BJ (cell line): ENCODE measurements at regions not wholly inside any gene's neighbourhood (a gene's known extent, or its start where the extent isn't known, plus 50 kb on each side); places are given as distances from the start of the nearest gene placed in this dataset.
"Not testable (repeated sequence)": the region's sequence is repeated elsewhere in the genome, so short reads cannot be mapped to it uniquely, and the experiment has no call there.

ENCODE experiments used
- CTCF ChIA-PET: fragments of 350-600 bp; formaldehyde crosslinking; extraction: SDS; loops from one replicate; lab custom pipeline; 2021; ENCODE audit warnings: antibody characterized with exemption, inconsistent platforms; lab: Yijun Ruan, JAX
- POLR2A ChIA-PET: fragments of 300-600 bp; sonication (Branson Sonifier 250); formaldehyde crosslinking; extraction: SDS; loops from one replicate; lab custom pipeline; 2021; ENCODE audit warnings: antibody characterized with exemption; lab: Charles Lee
- DNase-seq: peaks from one replicate; pipeline ENCODE4 v3.0.0-alpha.2; 2011; ENCODE audit warnings: low read depth
- H3K27me3 ChIP-seq: 2 replicates; pipeline ENCODE4 v1.6.0; 2011; ENCODE audit warnings: low read length; ENCODE audit not compliant: control insufficient read depth, insufficient read depth
- H3K36me3 ChIP-seq: 2 replicates; pipeline ENCODE4 v1.5.1; 2011; ENCODE audit warnings: low read length; ENCODE audit not compliant: control insufficient read depth, insufficient read depth
- H3K4me3 ChIP-seq: 2 replicates; pipeline ENCODE4 v1.5.1; 2011; ENCODE audit warnings: low read depth, mild to moderate bottlenecking, control low read depth, low read length
- TF ChIP-seq, protein P1 (sequence below): IDR thresholded peaks from 2 replicates; pipeline ENCODE4 v1.5.1; 2011; ENCODE audit warnings: low read depth, mild to moderate bottlenecking, control low read depth, inconsistent platforms, low read length, moderate library complexity; ENCODE audit not compliant: insufficient read depth

DNA sequence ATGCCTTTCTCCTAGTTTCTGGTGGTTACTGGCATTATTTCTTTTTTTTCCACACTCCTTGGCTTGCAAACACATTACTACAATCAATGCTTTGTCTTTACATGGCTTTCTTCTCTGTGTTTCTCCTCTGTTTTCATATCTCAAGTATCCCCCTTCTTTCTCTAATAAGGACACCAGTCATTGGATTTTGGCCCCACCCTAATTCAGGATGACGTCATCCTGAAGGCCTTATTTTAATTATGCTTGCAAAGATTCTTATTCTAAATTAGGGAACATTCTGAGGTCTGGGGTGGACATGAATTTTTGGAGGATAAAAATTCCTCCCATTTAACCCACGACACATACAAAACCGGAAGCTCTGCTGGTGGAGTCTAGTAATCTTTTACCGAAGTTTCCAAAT, 1556.6 kb downstream of the DPP10 start:
- Histone ChIP-seq H3K27me3 (no peaks in the 10 kb centered on the region), H3K4me3 (no peak overlapping the region), H3K36me3 (no peaks in the 10 kb centered on the region)
- no peak for DNase-seq
- TF ChIP-seq, protein P1, sequence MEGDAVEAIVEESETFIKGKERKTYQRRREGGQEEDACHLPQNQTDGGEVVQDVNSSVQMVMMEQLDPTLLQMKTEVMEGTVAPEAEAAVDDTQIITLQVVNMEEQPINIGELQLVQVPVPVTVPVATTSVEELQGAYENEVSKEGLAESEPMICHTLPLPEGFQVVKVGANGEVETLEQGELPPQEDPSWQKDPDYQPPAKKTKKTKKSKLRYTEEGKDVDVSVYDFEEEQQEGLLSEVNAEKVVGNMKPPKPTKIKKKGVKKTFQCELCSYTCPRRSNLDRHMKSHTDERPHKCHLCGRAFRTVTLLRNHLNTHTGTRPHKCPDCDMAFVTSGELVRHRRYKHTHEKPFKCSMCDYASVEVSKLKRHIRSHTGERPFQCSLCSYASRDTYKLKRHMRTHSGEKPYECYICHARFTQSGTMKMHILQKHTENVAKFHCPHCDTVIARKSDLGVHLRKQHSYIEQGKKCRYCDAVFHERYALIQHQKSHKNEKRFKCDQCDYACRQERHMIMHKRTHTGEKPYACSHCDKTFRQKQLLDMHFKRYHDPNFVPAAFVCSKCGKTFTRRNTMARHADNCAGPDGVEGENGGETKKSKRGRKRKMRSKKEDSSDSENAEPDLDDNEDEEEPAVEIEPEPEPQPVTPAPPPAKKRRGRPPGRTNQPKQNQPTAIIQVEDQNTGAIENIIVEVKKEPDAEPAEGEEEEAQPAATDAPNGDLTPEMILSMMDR: no peak
- CTCF ChIA-PET: no interaction called here
- POLR2A ChIA-PET: no interaction called here

DNA sequence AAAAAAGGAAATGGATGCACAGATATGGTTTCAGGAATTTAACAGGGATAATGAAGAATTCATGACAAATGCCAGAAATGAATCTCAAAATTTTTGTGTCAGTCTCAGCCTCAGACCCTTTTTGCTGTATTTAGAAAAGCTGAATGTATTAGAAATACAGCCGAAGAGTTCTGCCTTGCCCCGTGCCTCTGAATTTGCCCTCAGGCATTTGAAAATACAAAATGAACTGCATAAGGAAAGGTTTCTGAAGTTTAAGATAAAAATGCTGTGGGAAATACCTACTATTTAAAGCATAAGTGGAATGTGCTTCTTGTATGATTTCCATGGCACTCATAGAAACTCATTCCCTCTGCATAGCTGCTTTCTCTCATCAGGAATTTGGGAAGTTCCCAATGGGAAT, 1580.6 kb downstream of the DPP10 start:
- ChIA-PET CTCF (no interaction called here), POLR2A (no interaction called here)
- TF ChIP-seq, protein P1: no peak
- Histone ChIP-seq H3K27me3 (no peaks in the 10 kb centered on the region), H3K36me3 (no peaks in the 10 kb centered on the region), H3K4me3 (no peak overlapping the region)
- DNase-seq: no peak

DNA sequence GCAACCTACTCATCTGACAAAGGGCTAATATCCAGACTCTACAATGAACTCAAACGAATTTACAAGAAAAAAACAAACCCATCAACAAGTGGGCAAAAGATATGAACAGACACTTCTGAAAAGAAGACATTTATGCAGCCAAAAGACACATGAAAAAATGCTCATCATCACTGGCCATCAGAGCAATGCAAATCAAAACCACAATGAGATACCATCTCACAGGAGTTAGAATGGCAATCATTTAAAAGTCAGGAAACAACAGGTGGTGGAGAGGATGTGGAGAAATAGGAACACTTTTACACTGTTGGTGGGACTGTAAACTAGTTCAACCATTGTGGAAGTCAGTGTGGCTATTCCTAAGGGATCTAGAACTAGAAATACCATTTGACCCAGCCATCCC, 1596.3 kb downstream of the DPP10 start:
- H3K27me3 ChIP-seq, CTCF ChIA-PET, POLR2A ChIA-PET, H3K36me3 ChIP-seq, H3K4me3 ChIP-seq, DNase-seq: not testable (repeated sequence)

DNA sequence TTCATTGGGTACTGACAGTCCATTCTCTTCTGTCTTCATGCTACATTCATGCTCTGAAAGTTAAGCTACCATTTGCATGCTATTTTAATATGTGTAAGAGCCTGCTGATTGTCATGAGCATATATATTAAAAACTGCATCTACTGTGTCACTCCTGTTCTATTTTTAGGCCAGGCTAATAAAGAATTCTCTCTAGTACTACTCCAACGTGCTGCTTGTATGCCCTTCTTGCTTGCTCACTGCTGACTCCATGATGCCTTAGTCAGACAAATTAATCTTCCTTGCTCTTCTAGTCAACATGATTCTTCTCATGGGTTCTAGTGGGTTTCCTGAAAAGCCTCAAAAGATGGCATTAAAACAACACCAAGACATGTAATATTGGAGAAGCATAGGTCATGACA, 1600.1 kb downstream of the DPP10 start:
- Histone ChIP-seq H3K27me3 (no peaks in the 10 kb centered on the region), H3K36me3 (no peaks in the 10 kb centered on the region), H3K4me3 (no peak overlapping the region)
- TF ChIP-seq, protein P1: no peak
- POLR2A ChIA-PET: no interaction called here
- no peak for DNase-seq
- CTCF ChIA-PET: no interaction called here

DNA sequence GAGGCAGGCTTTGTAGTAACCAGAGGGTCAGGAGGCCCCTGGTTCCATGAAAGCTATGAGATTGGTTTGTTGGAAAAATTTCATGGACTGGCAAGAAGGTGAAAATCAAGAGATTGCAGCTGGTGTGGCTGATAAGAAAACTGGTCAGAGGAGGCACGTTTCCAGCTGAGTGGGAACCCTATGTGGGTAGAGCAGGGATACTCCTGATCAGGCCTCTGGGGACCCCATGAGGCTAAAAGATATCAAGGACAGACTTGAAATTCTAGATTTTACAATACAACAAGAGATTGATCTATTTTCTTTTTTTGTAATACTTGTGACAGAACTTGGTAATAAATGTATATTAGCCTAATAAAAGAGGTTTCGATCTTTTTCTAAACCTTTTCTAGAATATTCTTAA, 1615.1 kb downstream of the DPP10 start:
- H3K36me3 ChIP-seq: no peaks in the 10 kb centered on the region
- TF ChIP-seq, protein P1: no peak
- POLR2A ChIA-PET: no interaction called here
- CTCF ChIA-PET: no interaction called here
- no peaks in the 10 kb centered on the region for H3K27me3 ChIP-seq
- H3K4me3 ChIP-seq: no peak overlapping the region
- DNase-seq: no peak

DNA sequence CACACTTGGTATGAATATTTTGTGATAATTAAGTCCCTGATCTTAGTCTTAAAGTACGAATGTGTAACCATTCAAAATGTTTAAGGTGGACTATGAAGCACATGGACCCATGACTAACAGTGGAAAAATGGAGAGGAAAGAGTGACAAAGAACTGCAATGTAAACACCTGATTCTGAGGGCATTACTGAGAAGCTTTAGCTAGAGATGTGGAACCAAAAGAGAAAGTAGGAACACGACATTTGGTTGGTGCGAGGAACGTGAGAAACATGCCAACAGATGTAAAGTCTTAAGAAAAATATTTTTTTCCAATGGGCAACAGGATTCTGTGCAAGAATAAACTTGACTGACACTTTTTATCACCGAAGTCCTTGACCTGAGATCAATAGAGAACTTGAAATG, 1618.6 kb downstream of the DPP10 start:
- ChIA-PET POLR2A (no interaction called here), CTCF (no interaction called here)

More for the DNA sequence above, 1618.6 kb downstream of the DPP10 start:
- no peaks in the 10 kb centered on the region for H3K36me3 ChIP-seq
- no peak overlapping the region for H3K4me3 ChIP-seq
- TF ChIP-seq, protein P1: no peak
- DNase-seq: no peak
- no peaks in the 10 kb centered on the region for H3K27me3 ChIP-seq
